ENCODE measurements at regions not wholly inside any gene's neighbourhood (a gene's known extent, or its start where the extent isn't known, plus 50 kb on each side); places are given as distances from the start of the nearest gene placed in this dataset.
A peak's percentile ranks its signal among the peaks of the same experiment; 100 is the strongest.

- no peaks in the 10 kb centered on the region for H3K23me2 ChIP-seq (ENCODE audit: low read depth, low read length)
- no peak for FAIRE-seq
- H4K8ac ChIP-seq (ENCODE audit: extremely low read depth, insufficient read depth, low read length), result no peak overlapping the region; the same call in 1 of the 2 replicates
- H3K18ac ChIP-seq (ENCODE audit: extremely low read depth, low read length), result no peak overlapping the region
- CTCF ChIA-PET (ENCODE audit: partially characterized antibody), result interaction anchor here (0.5 to 2.5 kb wide), 5 partner anchors 9 to 139 kb away, joined by 3 to 7 read pairs (median 3); no protein-coding TSS in a partner anchor
- H3K27me3 ChIP-seq (replicated peaks in 1 of 4; ENCODE audit: control insufficient read depth in 3 of 4, extremely low read depth in 1 of 4, insufficient read depth in 3 of 4, low read length in 3 of 4), result peaks cover 0 to 4% (median 2%) of the 10 kb centered on the region in 4 experiments; a peak in 4 of 7 replicates
- H3K56ac ChIP-seq (replicated peaks; ENCODE audit: insufficient read length, low read depth, low read length), result no peak overlapping the region
- no peak overlapping the region for H2AFZ ChIP-seq (ENCODE audit: low read length)
- H3K9ac ChIP-seq (replicated peaks in 1 of 4; ENCODE audit: extremely low read depth in 1 of 4, low read depth in 3 of 4, low read length in 3 of 4), result no peak overlapping the region
- no peak overlapping the region for H2AK5ac ChIP-seq (ENCODE audit: low read depth, low read length)
- no peak overlapping the region for H4K5ac ChIP-seq (ENCODE audit: insufficient read length, low read depth, low read length)
- H4K20me1 ChIP-seq (replicated peaks in 1 of 2; ENCODE audit: control insufficient read depth in 1 of 2, insufficient read depth in 2 of 2, low read length in 2 of 2), result no peaks in the 10 kb centered on the region
- H3K4ac ChIP-seq (replicated peaks; ENCODE audit: insufficient read length, low read depth, low read length), result no peak overlapping the region
- H4K91ac ChIP-seq (replicated peaks; ENCODE audit: insufficient read length, low read length), result no peak overlapping the region
- no peak overlapping the region for H2BK5ac ChIP-seq (ENCODE audit: low read depth, low read length)
- no peak overlapping the region for H3K27ac ChIP-seq (ENCODE audit: low read depth, low read length)
- DNase-seq (ENCODE audit: low read depth in 1 of 2, low spot score in 2 of 2), result no peak
- no peak overlapping the region for H2BK15ac ChIP-seq (ENCODE audit: low read length)
- POLR2A ChIA-PET (ENCODE audit: partially characterized antibody), result no interaction called here
- no peaks in the 10 kb centered on the region for H3K9me3 ChIP-seq (ENCODE audit: insufficient read depth in 2 of 2, low read depth in 1 of 2, low read length in 1 of 2)
- H3K79me2 ChIP-seq (ENCODE audit: control insufficient read depth in 1 of 2, insufficient read depth in 2 of 2, low read length in 2 of 2), result no peaks in the 10 kb centered on the region
- H3K4me3 ChIP-seq (ENCODE audit: extremely low read depth in 1 of 4, insufficient read depth in 2 of 4, low read depth in 3 of 4, low read length in 4 of 4), result peak overlapping the region in 1 of 4 experiments; percentile 31; a peak in 1 of 8 replicates
- H3K14ac ChIP-seq (ENCODE audit: insufficient read length), result no peak overlapping the region
- H3K79me1 ChIP-seq (ENCODE audit: low read depth, low read length), result no peaks in the 10 kb centered on the region
- no peak overlapping the region for H2BK12ac ChIP-seq (ENCODE audit: low read depth, low read length)
- H3K36me3 ChIP-seq (ENCODE audit: control insufficient read depth in 2 of 4, insufficient read depth in 4 of 4, low read length in 3 of 4), result no peaks in the 10 kb centered on the region
- peak overlapping the region; percentile 32 to 41; a peak in 2 of 4 replicates for H3K4me2 ChIP-seq (ENCODE audit: insufficient read depth in 1 of 2, low read depth in 2 of 2, low read length in 2 of 2)
- WGBS, 2 experiments (ENCODE audit: extremely low coverage in 1 of 2, insufficient coverage in 1 of 2, insufficient read length in 1 of 2, insufficient replicate concordance in 2 of 2, low coverage in 1 of 2, low lambda C conversion rate in 2 of 2, missing lambda C conversion rate in 1 of 2), result 64% methylated on average over 6 of the region's 6 CpGs; no CpG with 5 or more reads in 1 of the 2 experiments
- no peak overlapping the region for H3K23ac ChIP-seq (ENCODE audit: insufficient read length)
- H2BK20ac ChIP-seq (ENCODE audit: low read length), result no peak overlapping the region
- H3K4me1 ChIP-seq (replicated peaks in 1 of 4; ENCODE audit: control insufficient read depth in 3 of 4, insufficient read depth in 4 of 4, low read length in 3 of 4), result peaks cover 1 to 16% (median 10%) of the 10 kb centered on the region in 4 experiments
- no peak overlapping the region for H2BK120ac ChIP-seq (replicated peaks; ENCODE audit: low read depth, low read length)
- TF ChIP-seq CHD2 (IDR thresholded peaks at IDR 0.05; ENCODE audit: low read length), result no peak
Observed at GRCh38 chr17:36842231-36842819, 95.0 kb upstream of the LHX1 start.
